BLaER1 (cell line): ENCODE measurements at regions not wholly inside any gene's neighbourhood (a gene's known extent, or its start where the extent isn't known, plus 50 kb on each side); places are given as distances from the start of the nearest gene placed in this dataset.

Experiments used
- H3K27ac ChIP-seq: shearing (Covaris generic); formaldehyde crosslinking; 2 replicates; pipeline ENCODE4 v1.8.1; 2022
- H3K27me3 ChIP-seq: shearing (Covaris generic); formaldehyde crosslinking; 2 replicates; pipeline ENCODE4 v1.8.1; 2022
- H3K36me3 ChIP-seq: shearing (Covaris generic); formaldehyde crosslinking; 2 replicates; pipeline ENCODE4 v1.8.1; 2022
- H3K4me1 ChIP-seq: shearing (Covaris generic); formaldehyde crosslinking; 2 replicates; pipeline ENCODE4 v1.8.1; 2022
- H3K4me2 ChIP-seq: shearing (Covaris generic); formaldehyde crosslinking; 2 replicates; pipeline ENCODE4 v1.8.1; 2022
- H3K4me3 ChIP-seq: shearing (Covaris generic); formaldehyde crosslinking; 2 replicates; pipeline ENCODE4 v1.8.1; 2022
- H3K9ac ChIP-seq: shearing (Covaris generic); formaldehyde crosslinking; 2 replicates; pipeline ENCODE4 v1.8.1; 2022
- H3K9me3 ChIP-seq: shearing (Covaris generic); formaldehyde crosslinking; 2 replicates; pipeline ENCODE4 v1.8.1; 2022
- H4K20me1 ChIP-seq: shearing (Covaris generic); formaldehyde crosslinking; 2 replicates; pipeline ENCODE4 v1.8.1; 2022
- Cebpa-rat ChIP-seq: shearing (Covaris generic); IDR thresholded peaks from 2 replicates; pipeline ENCODE4 v1.8.1; 2022

DNA sequence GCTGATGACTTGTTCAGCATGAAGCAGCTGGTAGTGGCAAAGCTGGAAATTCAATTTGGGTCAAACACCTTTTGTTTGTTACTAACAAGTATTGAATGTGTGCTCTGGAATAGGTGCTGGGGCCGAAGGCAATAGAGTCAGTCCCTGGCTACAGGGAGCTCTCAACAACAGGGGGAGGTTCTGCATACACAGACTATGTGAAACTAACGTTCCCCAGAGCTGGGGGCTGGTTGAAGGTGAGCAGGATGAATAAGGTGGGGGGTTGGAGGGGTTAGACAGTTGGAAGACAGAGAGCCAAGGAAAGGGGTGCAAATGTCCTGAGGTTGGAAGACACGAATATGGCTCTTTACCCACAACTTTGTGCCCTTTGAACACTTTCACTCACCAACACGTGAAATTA, 84.1 kb upstream of the PLPP4 start:
- Histone ChIP-seq H3K4me2 (no peak overlapping the region), H3K27me3 (no peaks in the 10 kb centered on the region), H3K9ac (no peak overlapping the region), H3K4me1 (no peaks in the 10 kb centered on the region), H3K9me3 (0 out of 2 replicates have a peak, but pooled peaks cover 4% of the 10 kb centered on the region), H4K20me1 (no peaks in the 10 kb centered on the region), H3K36me3 (no peaks in the 10 kb centered on the region), H3K27ac (no peak overlapping the region), H3K4me3 (no peak overlapping the region)
- no peak for TF ChIP-seq Cebpa-rat

DNA sequence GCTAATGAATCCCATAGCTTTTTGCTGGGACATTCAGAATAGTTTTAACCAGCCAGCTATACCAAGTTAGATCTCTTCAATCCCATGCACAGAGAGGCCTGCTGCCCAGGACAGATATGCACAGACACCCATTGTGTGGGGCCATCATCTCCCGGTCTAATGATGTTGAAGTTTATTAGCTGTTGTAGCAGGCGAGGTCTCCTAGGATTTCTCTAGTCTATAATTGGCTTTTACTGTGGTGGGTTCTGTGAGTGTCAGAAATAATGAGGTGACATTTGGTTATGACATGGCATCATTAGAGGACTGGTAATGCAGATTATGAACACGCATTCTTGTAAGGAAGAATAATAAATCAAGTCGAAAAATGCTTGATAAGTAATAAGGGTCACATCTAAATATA, 81.4 kb upstream of the PLPP4 start:
- H3K4me1 ChIP-seq, result no peaks in the 10 kb centered on the region
- no peaks in the 10 kb centered on the region for H3K36me3 ChIP-seq
- no peak overlapping the region for H3K27ac ChIP-seq
- H3K4me3 ChIP-seq, result no peak overlapping the region
- H4K20me1 ChIP-seq, result no peaks in the 10 kb centered on the region
- no peak overlapping the region for H3K9ac ChIP-seq
- TF ChIP-seq Cebpa-rat, result no peak
- no peak overlapping the region for H3K4me2 ChIP-seq
- peaks cover 4% of the 10 kb centered on the region; the same call in 1 of the 2 replicates for H3K9me3 ChIP-seq
- H3K27me3 ChIP-seq, result no peaks in the 10 kb centered on the region

DNA sequence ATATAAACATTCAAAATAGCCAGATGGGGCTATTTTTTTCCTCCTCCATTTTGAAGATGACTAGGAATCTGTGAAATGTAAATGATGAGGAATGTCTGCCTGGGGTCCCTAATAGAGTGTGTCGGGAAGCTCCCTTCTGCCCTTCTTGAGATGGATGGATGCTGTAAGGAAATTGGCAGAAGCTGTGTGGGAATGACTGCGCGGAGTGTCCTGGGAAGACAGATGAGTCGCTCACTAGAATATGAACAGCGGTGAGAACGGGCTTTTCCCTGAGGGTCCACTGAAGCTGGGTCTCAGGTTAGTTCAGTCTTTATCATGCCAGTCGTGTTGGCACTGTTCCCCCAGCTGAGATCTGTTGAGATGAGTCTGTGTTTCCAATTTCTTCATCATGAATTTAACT, 75.1 kb upstream of the PLPP4 start:
- H3K4me2 ChIP-seq, result no peak overlapping the region
- no peak overlapping the region for H3K9ac ChIP-seq
- no peak overlapping the region for H3K27ac ChIP-seq
- H4K20me1 ChIP-seq, result no peaks in the 10 kb centered on the region
- no peaks in the 10 kb centered on the region for H3K4me1 ChIP-seq
- no peak overlapping the region for H3K4me3 ChIP-seq
- TF ChIP-seq Cebpa-rat, result no peak
- no peaks in the 10 kb centered on the region for H3K27me3 ChIP-seq
- H3K36me3 ChIP-seq, result no peaks in the 10 kb centered on the region
- no peaks in the 10 kb centered on the region; the same call in 1 of the 2 replicates for H3K9me3 ChIP-seq

DNA sequence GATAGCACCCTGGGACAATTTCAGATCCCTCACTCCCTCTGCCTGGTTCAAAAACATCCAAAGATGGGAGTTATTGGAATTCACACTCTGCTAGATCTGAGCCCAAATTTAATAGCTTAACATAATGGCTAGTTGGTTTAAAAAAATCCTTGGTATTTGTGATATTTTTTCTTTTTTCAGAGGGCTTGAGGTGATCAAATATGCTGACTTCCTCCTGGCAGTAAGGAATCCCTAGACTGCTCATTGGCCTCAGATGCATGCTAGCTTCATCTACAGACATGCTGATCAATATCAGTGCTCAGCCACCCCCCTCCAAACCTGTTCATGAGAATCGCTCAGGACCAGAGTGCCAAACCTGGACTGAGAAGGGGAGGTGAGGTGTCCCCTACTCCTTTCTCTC, 74.7 kb upstream of the PLPP4 start:
- H3K9me3 ChIP-seq, result no peaks in the 10 kb centered on the region; the same call in 1 of the 2 replicates
- H3K4me2 ChIP-seq, result no peak overlapping the region
- H3K4me1 ChIP-seq, result no peaks in the 10 kb centered on the region
- no peak for TF ChIP-seq Cebpa-rat
- H4K20me1 ChIP-seq, result no peaks in the 10 kb centered on the region
- no peaks in the 10 kb centered on the region for H3K36me3 ChIP-seq
- no peak overlapping the region for H3K4me3 ChIP-seq
- H3K9ac ChIP-seq, result no peak overlapping the region
- H3K27me3 ChIP-seq, result no peaks in the 10 kb centered on the region
- no peak overlapping the region for H3K27ac ChIP-seq

DNA sequence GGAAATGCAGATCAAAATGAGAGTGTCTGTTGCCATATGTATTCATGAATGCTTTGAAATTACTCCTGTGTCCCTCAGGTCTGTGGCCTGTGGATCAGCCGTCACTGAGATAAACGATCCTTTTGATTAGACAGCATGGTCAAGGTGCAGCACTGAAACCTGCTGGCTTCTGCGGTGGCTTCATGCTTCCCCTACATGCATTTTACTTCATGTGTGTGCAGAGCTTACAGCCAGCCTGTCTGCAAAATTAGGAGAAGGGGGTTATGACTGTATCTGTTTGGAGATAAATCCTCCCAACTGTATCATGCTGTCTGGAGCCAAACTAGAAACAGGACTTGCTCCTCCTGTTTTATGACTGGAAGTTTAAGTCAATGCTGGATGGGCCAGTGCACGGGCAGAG, 71.0 kb upstream of the PLPP4 start:
- H3K4me1 ChIP-seq, result no peaks in the 10 kb centered on the region
- no peaks in the 10 kb centered on the region for H3K9me3 ChIP-seq
- H3K9ac ChIP-seq, result no peak overlapping the region
- no peak overlapping the region for H3K4me3 ChIP-seq
- H4K20me1 ChIP-seq, result no peaks in the 10 kb centered on the region
- no peaks in the 10 kb centered on the region for H3K27me3 ChIP-seq
- TF ChIP-seq Cebpa-rat, result no peak
- no peaks in the 10 kb centered on the region for H3K36me3 ChIP-seq
- no peak overlapping the region for H3K4me2 ChIP-seq
- no peak overlapping the region for H3K27ac ChIP-seq

DNA sequence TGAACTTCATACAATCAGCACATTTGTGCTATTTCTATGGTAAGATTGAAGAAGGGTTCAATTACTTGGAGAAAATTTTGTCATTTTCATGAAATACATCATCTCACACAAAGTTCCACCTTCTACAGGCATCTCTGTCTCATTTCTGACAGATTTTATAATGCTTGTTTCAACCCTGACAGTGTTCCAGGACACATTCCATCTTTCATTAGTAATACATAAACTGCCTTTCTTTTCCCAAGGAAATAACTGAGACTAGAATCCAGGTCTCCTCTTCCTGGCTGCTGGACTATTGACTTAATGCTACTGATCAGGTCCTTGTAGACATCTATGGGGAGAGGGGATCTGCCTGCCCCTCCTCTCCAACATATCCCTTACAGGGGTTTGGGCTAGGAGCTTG, 70.1 kb upstream of the PLPP4 start:
- no peak overlapping the region for H3K4me2 ChIP-seq
- TF ChIP-seq Cebpa-rat, result no peak

DNA sequence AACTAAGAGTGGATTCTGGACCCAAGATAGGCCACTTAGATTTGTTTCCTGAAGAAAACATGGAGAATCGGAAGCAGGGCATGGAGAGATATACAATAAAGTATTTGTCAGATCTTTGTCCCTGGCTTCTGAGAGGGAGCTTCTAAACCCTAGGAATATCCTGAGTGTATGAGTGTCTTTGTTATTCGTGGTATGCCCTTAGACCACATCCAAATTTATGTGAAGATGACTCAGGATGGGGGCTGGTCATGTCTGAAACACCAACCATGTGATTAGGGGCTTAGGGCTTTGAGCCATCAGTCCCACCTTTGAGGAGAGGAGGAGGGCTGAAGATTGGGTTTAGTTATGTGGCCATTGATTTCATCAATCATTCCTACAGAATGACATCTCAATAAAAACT, 69.7 kb upstream of the PLPP4 start:
- H3K27me3 ChIP-seq, result no peaks in the 10 kb centered on the region
- no peaks in the 10 kb centered on the region for H3K36me3 ChIP-seq
- no peaks in the 10 kb centered on the region for H4K20me1 ChIP-seq
- H3K9ac ChIP-seq, result no peak overlapping the region
- no peak overlapping the region for H3K4me3 ChIP-seq
- no peak for TF ChIP-seq Cebpa-rat
- no peaks in the 10 kb centered on the region for H3K9me3 ChIP-seq
- H3K4me2 ChIP-seq, result no peak overlapping the region
- no peak overlapping the region for H3K27ac ChIP-seq
- no peaks in the 10 kb centered on the region for H3K4me1 ChIP-seq

More for the DNA sequence above, 70.1 kb upstream of the PLPP4 start:
- Histone ChIP-seq H3K36me3 (no peaks in the 10 kb centered on the region), H3K27ac (no peak overlapping the region), H3K27me3 (no peaks in the 10 kb centered on the region), H3K4me1 (no peaks in the 10 kb centered on the region), H3K4me3 (no peak overlapping the region), H3K9ac (no peak overlapping the region), H4K20me1 (no peaks in the 10 kb centered on the region), H3K9me3 (no peaks in the 10 kb centered on the region)

DNA sequence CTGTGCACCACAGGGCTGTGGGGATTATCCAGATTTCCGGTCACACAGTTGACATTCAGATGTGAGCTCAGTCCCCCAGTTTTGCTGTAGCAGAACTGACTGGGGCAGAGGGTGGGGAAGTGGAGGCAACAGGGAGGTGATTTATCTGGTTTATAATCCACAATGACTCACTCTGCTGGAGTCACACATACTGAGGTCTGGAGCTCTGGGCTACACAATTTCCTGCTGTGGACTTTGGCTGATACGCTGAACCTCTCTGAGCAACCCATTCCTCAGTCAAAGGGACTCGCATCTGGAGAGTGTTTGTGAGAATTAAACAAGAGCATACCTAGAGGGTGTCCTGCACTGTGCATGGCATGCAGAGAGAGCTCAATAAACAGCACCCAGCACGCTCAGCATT, 64.8 kb upstream of the PLPP4 start:
- H3K27ac ChIP-seq, result no peak overlapping the region
- no peak overlapping the region for H3K9ac ChIP-seq
- H4K20me1 ChIP-seq, result no peaks in the 10 kb centered on the region
- no peaks in the 10 kb centered on the region for H3K27me3 ChIP-seq
- H3K4me3 ChIP-seq, result no peak overlapping the region
- no peak for TF ChIP-seq Cebpa-rat
- no peaks in the 10 kb centered on the region for H3K36me3 ChIP-seq
- H3K4me2 ChIP-seq, result no peak overlapping the region
- H3K9me3 ChIP-seq, result no peaks in the 10 kb centered on the region
- no peaks in the 10 kb centered on the region for H3K4me1 ChIP-seq

DNA sequence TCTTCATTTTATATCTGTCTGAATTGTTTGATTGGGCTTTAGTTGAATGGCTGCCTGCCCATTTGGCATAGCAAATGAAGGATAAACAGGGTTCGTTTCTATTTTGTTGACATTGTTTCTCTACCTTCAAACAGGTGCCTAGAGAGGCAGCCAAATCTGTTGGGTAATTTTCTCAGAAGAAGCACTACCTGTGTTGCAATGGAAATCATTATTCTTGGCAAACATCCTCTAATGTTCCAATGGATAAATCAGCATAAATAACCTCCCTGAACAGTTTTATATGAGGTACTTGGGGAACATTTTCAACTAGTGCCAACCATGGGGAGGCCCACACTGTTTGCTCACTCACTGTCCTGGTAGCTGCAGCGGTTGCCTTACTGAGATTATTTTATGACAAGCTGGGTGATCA, 64.4 kb upstream of the PLPP4 start:
- no peak overlapping the region for H3K4me2 ChIP-seq
- no peaks in the 10 kb centered on the region for H3K4me1 ChIP-seq
- H3K36me3 ChIP-seq, result no peaks in the 10 kb centered on the region
- no peaks in the 10 kb centered on the region for H3K9me3 ChIP-seq
- no peak for TF ChIP-seq Cebpa-rat
- no peaks in the 10 kb centered on the region for H3K27me3 ChIP-seq
- no peak overlapping the region for H3K27ac ChIP-seq
- H3K4me3 ChIP-seq, result no peak overlapping the region
- no peak overlapping the region for H3K9ac ChIP-seq
- H4K20me1 ChIP-seq, result no peaks in the 10 kb centered on the region

DNA sequence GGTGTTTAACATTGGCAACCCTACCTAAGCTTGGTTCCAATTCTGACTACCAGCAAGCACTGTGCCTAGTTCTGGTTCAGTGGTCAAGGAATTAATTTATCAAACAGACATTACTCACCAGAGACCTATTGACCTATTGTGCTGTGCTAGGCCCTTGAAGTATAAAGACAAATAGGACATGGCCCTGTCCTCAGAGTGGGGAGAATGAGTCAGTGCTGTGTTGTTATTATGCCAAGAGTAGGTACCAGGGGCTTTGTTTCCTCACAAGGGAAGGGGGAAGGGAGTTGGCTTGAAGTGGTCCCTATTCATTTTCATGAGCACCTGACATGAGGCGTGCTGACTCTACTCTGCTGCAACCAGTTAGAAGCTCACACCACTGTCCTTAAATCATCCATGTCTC, 62.6 kb upstream of the PLPP4 start:
- Histone ChIP-seq H3K4me3 (no peak overlapping the region), H3K27me3 (no peaks in the 10 kb centered on the region), H3K36me3 (no peaks in the 10 kb centered on the region), H4K20me1 (no peaks in the 10 kb centered on the region), H3K4me1 (no peaks in the 10 kb centered on the region), H3K4me2 (no peak overlapping the region), H3K9ac (no peak overlapping the region), H3K9me3 (no peaks in the 10 kb centered on the region), H3K27ac (no peak overlapping the region)
- TF ChIP-seq Cebpa-rat, result no peak

DNA sequence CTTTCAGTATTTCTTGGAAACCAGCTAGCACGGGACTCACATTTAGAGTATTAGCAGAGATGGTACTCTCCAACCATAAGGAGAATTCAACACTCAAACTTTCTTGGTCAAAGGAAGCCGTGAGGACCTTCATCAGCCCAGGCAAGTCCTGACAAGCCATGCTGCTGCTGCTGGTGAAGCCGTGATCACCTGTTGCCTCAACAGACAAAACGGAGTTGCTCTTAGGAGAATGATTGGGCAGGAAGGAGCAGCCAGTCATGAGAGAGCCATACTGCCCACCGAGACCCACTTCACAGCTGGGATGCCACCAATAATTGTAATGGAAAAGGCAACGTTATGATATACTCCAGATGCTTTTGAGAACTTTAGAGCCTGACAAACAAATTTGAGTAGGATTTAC, 60.8 kb upstream of the PLPP4 start:
- no peak for TF ChIP-seq Cebpa-rat
- Histone ChIP-seq H3K4me2 (no peak overlapping the region), H3K4me1 (no peaks in the 10 kb centered on the region)

More for the DNA sequence above, 60.8 kb upstream of the PLPP4 start:
- Histone ChIP-seq H3K9me3 (no peaks in the 10 kb centered on the region), H3K27ac (no peak overlapping the region), H3K27me3 (no peaks in the 10 kb centered on the region), H3K9ac (no peak overlapping the region), H3K4me3 (no peak overlapping the region), H4K20me1 (no peaks in the 10 kb centered on the region), H3K36me3 (no peaks in the 10 kb centered on the region)
